ENCODE measurements at regions not wholly inside any gene's neighbourhood (a gene's known extent, or its start where the extent isn't known, plus 50 kb on each side); places are given as distances from the start of the nearest gene placed in this dataset.

GRCh38 chr3:131151-131888, 65.2 kb upstream of the CHL1 start:
- no peaks in the 10 kb centered on the region for H3K27me3 Mint-ChIP-seq (ENCODE audit: low read depth, poor library complexity)
- no peaks in the 10 kb centered on the region for H3K4me1 Mint-ChIP-seq
- no peak overlapping the region for H3K27ac Mint-ChIP-seq
- no peak for DNase-seq
- no peak for TF ChIP-seq CTCF (IDR thresholded peaks at IDR 0.05)
- no peak overlapping the region for H3K4me3 Mint-ChIP-seq
- no peaks in the 10 kb centered on the region for H3K36me3 Mint-ChIP-seq (ENCODE audit: low read depth)
- no peaks in the 10 kb centered on the region for H3K9me3 Mint-ChIP-seq

- Mint-ChIP-seq H3K27ac (no peak overlapping the region), H3K4me3 (no peak overlapping the region), H3K27me3 (ENCODE audit: low read depth, poor library complexity) (no peaks in the 10 kb centered on the region), H3K9me3 (no peaks in the 10 kb centered on the region), H3K4me1 (no peaks in the 10 kb centered on the region), H3K36me3 (ENCODE audit: low read depth) (no peaks in the 10 kb centered on the region)
- no peak for DNase-seq
- no peak for TF ChIP-seq CTCF (IDR thresholded peaks at IDR 0.05)
Observed at GRCh38 chr3:132378-132777, 64.2 kb upstream of the CHL1 start.

GRCh38 chr3:132904-133303, 63.7 kb upstream of the CHL1 start:
- Mint-ChIP-seq H3K36me3 (ENCODE audit: low read depth) (no peaks in the 10 kb centered on the region), H3K4me1 (no peaks in the 10 kb centered on the region), H3K4me3 (no peak overlapping the region), H3K27me3 (ENCODE audit: low read depth, poor library complexity) (no peaks in the 10 kb centered on the region), H3K9me3 (no peaks in the 10 kb centered on the region), H3K27ac (no peak overlapping the region)
- DNase-seq = no peak
- no peak for TF ChIP-seq CTCF (IDR thresholded peaks at IDR 0.05)

GRCh38 chr3:140748-141330, 55.7 kb upstream of the CHL1 start:
- Mint-ChIP-seq H3K4me1 (no peaks in the 10 kb centered on the region), H3K27me3 (ENCODE audit: low read depth, poor library complexity) (peaks cover 4% of the 10 kb centered on the region), H3K9me3 (no peaks in the 10 kb centered on the region), H3K36me3 (ENCODE audit: low read depth) (no peaks in the 10 kb centered on the region), H3K27ac (no peak overlapping the region), H3K4me3 (no peak overlapping the region)
- TF ChIP-seq CTCF (IDR thresholded peaks at IDR 0.05) = no peak
- DNase-seq = no peak

Measured in nephron progenitor cell (in vitro differentiated cells).